ENCODE measurements at regions not wholly inside any gene's neighbourhood (a gene's known extent, or its start where the extent isn't known, plus 50 kb on each side); places are given as distances from the start of the nearest gene placed in this dataset.

DNA sequence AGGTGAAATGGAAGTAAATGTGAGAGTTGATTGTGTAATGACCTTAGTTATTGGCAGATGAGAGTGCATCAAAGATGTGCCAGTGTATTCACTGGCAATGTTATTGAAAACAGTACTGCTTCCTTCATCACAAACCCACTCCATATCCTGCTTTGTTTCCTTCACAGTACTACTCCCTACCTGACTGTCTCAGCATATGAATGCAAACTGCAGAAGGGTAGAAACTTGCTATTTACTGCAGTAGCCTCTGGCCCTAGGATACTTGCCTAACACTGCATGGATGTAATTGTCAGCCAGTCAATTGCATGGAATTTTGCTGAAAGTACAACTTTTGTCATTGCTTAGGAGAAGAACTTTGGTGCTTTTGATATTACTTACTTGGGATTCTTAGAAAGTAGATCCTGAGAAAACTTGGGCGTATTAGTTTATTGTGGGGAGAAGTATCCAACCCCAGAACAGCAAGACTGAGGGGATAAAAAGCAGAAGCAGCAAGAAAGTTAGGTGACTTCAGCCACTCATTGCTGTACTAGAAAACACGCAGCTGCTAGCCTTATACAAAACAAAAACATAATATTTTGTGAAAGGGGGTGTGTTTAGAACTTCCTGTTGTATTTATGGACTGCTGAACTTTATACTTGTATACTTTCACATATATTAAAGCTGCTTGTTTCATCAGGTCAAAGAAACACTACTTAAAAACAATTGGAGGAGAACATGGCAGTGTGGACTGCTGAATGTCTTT is 219.0 kb downstream of the CCNG2 start:
- no peak for DNase-seq

DNA sequence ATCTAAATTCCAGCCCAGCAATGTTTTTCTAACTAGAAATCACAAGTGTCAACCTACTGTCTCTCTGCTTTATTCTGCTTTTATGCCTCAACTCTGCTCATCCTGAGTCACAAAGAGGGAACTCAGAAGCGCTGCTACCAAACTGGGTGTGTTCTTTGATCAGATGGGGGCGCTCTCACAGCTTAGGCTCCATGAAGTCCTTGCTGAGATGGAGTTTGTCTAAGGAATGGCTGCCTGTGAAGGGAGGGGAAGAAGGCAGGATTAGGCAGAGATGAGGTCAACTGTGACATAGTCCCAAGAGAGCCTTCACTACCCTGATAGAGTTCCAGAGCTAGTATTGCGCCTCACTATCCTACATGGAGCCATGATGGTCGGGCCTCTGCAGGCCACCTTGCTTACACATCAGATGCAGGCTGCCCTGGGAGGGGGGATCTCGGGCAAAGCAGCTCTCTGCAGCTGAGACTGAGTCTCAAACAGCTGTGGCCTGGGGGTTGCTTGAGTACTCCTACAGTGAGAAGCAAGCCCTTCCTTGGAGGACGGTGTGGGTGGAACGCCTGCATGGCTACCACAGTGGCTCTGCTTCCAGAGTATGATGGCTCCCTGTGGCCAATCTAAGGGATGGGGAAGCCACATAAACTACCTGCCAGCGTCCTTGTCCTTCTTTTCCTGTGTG is 219.9 kb downstream of the CCNG2 start:
- no peak for DNase-seq

DNA sequence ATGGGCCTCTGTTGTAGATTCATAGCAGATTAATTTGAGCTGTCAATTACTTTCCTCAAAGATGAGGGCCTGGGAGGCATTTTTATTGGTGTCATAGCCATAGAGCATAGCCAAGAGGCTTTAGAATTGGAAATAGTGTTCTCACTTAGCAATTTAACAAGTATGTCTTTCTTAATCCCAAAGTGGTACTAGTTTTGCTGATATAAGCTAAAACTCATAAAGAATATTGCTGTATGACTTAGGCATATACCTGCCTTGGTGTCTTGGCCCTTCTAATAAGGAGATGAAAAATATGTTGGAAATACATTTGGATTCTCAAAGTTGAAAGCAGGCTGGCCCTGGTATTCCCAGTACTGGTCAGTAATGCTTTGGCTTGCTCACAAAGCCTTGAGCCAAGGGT is 221.5 kb upstream of the CXCL13 start:
- DNase-seq: no peak

DNA sequence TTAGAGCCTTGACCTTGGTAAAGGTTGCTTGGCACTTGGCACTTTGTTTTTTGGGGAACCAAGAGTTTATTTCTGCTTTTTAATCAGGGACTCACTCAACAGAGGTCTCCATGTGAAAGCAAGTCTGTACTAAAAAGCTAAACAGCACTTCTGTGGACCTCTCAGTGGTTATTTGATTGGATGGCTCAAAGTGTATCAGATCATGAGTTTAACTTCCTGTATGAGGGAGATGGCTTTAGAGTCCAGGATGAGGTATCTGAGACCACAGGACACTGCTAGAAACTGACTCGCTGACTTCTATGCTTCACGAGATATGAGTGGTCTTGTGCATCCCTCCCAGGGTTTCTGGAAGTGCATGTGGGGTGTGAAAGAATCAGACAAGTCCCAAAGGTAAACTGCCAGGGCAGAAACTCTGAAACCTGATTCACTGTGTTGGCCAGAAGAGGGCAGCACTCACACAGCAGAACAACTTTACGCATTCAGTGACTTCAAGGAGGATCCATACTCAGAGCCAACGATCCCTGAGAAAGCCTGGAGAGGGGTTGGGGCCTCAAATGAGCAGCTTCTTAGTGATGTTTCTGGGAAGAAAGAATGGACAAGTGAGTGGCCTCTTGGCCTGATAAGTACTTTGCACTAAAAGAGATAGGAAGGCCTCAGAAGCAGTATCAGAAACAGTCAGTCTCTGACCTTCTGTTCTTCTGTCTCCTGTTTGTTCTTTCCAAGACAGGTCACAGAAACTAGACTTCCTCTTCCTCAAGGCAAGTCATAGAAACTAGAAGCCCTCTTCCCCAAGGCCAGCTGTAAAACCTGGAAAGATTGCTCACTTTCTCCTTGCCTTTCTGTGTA is 220.3 kb upstream of the CXCL13 start:
- no peak for DNase-seq

DNA sequence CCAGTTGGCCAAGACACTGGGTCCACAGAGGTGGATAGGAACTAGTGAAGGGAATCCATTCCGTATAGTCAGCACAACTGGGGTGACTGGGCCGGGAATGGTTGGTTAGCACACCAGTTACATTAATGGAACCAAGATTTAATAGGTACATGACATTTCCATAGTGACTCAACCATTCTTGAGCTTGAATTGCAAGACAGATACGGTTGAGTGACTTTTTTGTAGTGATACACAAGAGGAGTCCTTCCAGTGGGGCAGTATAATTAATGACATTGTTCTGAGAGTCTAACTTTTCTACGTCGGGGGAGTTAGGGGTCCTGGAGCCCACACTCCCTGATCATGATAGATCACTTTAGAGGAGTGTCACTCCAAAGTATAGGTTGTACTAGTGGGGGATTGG is 211.6 kb upstream of the CXCL13 start:
- no peak for DNase-seq

DNA sequence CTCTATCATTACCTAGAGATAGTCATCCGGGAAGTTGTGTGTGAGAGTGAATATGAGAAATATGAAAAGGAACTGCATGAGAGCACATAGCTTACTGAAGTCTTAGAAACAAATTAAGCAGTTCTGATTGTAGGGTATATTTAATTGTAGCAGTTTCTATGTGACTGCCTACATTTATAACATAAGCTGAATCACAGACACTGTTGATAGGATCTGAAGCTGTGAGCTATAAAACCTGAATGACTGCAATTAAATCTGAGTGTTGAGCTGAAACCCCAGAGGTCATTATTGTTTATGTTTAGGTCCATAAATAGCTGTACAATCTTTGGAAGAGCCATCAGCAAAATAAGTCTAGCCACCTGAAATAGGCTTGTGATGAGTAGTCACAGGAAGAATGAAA is 210.1 kb upstream of the CXCL13 start:
- no peak for DNase-seq

DNA sequence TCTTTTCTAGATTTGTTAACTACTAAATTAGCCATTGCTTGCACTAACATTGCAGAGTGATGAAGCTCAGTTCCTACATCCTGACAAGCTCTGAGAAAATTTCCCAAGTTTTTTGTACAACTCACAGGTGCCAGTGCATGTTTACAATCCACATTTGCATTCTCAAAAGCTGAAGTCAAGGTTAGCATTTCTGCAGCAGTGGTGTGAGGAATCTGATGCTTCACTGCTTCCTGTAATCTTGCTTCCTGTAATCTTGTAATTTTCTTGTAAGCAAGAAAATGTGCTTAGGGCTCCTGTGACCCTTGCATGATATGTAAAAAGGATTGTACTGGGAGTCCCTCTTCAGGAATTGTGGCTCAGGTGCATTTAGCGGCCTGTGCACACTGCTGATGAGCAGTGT is 207.4 kb upstream of the CXCL13 start:
- DNase-seq: no peak

DNA sequence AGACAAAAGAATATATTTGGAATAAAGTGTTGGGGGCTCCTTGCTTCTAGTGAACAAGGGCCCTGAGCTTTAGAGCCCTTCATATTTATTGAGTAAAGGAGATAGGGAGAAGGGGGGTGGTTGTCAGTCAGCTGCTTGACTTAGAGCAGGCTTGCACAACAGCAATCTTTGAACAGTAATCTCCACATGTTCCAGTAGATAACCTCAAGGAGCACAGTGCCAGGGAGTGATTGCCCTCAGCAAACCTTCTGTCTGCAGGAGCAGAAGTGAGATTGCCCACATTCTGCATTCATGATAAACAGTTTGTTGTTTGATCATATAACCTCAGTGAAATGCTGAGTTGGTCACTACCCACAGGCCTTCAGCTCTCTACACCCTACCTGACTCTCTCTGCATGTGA is 205.8 kb upstream of the CXCL13 start:
- no peak for DNase-seq

DNA sequence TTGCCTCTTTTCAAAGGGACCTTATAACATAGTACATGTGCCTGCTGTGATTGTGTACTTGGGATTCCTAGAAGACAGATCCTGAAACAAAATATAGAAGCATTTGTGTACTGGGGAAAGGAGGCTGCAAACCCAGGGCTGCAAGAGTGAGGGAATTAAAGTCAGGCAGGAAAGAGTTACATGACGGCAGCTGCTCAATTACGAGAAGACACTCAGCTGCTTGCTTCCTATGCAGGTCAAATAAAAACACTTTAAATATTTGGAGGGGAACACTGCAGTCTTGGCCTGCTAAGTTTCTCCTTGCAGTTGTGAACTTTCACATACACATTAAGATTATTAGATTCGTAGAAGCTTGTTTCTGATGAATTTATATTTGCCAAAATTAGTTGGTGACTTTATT is 191.9 kb upstream of the CXCL13 start:
- no peak for DNase-seq

DNA sequence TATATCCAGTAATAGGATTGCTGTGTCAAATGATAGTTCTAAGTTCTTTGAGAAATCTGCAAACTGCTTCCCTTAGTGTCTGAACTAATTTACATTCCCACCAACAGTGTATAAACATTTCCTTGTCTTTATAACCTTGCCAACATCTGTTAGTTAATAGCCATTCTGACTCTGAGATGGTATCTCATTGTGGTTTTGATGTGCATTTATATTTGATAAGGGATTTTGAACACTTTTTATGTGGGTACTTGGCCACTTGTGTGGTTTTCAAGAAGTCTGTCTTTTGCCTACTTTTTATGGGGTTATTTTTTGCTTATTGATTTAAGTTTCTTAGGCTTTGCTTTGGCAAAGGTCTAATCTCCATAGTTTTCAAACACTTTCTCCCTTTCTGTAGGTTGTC is 189.9 kb upstream of the CXCL13 start:
- no peak for DNase-seq

DNA sequence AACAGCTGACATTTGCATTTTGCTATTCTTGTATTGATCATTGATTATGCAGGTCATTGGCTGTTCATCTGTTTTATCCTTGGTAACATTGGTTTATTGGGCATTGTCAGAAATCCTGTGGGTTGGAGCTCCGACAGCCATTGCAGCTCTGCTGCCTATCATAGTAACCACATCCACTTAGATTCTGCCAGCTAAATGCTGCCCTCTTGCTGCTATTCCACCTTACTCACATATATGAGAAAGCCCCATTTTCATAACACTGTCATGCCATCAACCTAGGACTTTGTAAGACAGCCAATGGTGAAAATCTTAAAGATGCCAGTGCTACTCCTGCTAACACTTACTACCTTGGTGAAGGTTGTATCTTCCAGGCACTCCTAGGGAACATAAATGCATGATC is 187.3 kb upstream of the CXCL13 start:
- DNase-seq: no peak

DNA sequence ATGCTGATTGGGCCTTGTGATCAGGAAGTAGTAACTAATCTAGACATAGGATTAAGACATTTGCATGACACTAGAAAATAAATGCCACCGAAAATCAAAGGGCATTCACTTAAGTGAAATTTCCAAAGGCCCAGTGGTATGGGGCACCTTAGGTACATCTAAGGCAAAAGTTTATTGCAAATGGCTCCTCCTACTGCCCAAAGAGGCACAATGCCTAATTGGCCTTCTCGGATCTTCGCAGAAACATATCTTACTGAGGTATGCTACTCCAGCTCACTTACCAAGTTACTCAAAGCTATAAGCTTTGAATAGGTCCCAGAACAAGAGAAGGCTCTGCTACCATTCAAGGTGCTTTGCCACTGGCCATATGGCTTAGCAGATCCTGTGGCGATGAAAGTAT is 174.8 kb upstream of the CXCL13 start:
- DNase-seq: no peak

DNA sequence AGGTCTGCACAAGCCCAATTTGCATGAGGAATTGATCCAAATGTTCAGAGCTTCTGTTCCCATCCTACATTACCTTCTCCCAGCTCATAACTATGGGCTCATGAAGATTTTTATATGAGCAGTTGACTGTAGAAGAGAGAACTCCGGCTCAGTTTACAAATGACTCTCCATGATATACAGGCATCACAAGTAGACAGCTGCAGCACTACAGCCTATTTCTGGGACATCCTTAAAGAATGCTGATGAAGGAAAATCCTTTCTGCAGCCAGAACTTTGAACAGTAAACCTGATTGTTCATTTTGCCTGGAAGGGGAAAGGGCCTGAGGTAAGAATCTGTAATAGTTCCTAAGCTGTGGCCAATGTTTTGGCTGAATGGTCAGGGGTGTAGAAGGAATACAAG is 174.1 kb upstream of the CXCL13 start:
- no peak for DNase-seq

DNA sequence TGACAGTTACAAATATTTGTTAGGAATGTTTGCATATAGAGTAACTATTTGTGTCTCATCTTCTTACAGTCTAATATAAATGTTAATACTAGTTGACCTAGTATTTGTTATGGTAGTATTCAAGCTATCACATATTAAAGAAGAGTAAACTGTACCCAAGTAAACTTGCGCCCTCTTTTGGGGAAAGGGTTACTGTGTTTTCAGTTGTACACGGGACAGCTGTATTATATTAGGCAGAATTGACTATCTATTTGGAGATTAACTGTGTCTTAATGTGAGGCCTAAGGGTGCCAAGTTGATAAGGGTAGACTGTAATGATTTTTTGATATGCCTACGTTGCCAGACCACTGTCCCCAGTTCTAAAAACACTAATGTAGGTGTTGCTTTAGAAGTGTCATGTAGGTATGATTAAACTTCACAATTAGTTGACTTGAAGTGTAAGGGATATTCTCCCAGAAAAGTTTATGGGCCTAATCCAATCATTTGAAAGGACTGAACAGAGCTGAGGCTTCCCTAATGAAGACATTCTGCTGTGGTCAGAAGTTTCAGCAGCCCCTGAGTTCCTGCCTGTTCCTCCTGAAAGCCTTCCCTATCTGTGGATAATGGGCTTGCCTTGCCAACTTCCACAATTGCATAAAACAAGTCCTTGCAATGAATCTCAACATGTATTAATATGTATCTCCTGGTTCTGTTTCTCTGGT is 172.8 kb upstream of the CXCL13 start:
- DNase-seq: no peak

DNA sequence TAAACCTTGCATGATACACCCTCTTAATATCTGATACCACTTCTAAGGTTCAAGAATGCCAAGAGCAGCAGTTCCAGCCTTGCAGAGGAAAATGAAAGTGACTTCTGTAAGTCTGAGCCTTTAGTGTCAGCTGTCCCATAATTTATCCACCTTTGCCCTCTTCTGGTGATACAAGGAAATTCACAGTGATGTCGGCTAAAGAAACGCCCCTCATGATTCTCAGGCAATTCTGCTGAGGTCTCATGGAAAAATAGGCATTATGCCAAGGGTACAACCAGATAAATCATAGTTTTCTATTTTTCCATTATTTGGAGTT is 172.2 kb upstream of the CXCL13 start:
- peak; percentile 1 for DNase-seq

DNA sequence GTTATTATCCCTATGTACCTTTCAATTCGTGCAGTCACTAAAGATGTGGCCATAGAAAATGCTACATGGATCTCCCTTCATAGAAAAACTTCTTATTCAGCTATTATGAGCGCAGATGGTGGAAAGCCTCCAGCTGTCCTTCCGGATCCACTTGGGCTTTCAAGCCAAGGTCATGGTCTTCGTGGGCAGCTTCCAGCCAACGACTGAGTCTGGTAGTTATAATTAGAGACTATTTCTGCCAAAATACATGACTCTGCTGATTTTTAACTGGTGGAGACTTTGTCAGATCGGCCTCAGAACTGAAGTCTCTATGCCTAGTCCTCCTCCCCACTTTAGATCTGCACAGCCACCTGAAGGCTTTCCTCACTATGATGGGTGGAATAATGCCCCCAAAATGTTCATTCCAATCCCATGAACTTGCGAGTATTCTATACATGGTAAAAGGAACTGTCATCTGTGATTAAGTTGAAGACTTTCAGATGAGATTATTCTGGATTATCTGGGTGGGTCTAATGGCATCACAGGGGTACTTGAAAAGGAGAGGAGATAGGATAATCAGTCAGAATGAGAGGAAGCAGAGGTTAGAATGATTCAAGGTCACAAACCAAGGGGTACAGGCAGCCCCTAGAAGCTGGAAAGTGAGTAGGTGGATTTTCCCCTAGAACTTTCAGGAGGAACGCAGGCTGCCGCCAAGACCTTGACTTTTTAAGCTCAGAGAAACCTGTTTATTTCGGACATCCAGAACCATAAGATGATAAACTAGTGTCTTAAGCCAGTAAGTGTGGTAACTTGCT is 171.1 kb upstream of the CXCL13 start:
- DNase-seq: no peak

DNA sequence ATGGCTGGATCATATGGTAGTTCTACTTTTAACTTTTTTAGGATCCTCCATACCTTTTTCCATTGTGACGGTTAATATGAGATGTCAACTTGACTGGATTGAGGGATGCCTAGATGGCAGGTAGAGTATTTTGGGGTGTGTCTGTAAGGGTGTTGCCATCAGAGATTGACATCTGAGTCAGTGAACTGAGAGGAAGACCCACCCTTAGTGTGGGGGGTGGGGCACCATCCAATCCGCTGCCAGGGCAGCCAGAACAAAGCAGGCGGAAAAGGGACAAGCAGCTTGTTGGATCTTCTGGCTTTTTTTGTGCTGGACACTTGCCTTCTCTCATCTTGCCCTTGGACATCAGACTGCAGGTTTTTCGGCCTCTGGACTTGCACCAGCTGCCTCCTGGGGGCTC is 168.5 kb upstream of the CXCL13 start:
- no peak for DNase-seq

DNA sequence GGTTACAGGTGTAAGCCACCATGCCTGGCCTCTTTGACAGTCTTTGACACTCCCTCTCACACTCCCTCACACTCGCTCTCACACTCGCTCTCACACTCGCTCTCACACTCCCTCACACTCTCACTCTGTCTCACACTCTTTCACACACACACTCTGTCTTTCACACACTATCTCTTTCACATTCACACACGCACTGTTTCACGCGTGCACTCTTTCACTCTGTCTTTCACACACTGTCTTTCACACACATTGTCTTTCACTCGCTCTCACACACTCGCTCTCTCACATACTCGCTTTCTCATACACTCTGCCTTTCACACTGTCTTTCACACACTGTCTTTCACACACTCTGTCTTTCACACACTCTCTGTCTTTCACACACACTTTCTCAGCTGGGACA is 167.1 kb upstream of the CXCL13 start:
- DNase-seq: no peak

DNA sequence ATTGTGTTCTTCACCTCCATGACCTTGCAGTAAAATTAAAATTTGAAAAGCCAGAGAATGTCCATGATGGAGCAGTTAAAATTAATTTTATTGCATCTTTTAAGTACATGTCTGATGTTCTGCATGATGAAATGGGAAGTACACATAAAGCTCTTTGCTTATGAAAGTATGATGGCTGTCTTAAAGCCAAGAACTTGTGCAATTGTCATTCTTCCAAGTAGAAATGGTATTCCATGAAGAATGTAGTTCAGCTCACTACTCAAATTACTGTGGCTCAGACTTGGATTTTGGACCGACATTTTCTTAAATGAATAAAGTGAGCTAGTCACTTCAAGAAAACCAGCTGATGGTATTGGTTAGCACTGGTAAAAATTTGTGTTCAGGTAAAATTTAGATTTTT is 161.7 kb upstream of the CXCL13 start:
- DNase-seq: no peak

DNA sequence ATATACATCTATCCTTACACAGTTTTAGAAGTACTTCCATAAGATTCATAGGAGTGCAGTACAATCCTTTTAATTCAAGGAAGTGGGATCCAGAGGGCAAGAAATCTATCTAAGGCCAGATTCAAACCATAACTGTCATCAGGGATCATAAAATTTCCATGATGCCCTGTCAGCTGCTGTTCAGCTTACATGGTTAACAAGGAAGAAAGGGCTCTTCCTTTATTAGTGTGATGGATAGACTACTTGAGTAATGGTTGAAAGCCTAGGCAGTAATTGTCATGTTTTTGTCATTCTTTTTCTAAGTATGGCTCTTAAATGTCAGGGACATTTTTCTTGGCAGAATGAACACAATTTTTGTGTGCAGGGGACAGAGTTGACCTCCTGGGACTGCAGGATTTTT is 159.8 kb upstream of the CXCL13 start:
- no peak for DNase-seq

DNA sequence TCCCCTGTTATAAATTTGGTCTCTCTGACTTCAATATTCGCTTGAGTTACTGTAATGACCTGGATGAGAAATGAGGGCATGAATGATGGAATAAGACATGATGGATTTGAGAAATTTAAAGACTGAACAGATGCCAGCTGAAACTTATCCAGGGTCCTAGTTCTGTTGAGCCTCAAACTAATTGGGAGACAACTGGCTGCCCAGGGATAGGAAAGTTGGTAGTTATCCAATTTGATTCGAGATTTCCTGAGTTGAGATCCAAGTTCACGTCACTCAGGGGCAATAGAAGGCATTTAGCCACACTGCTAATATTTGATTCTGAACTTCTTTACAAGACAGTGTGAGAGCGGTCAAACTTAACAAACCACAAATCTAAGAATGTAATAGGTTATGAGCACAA is 159.0 kb upstream of the CXCL13 start:
- no peak for DNase-seq

DNA sequence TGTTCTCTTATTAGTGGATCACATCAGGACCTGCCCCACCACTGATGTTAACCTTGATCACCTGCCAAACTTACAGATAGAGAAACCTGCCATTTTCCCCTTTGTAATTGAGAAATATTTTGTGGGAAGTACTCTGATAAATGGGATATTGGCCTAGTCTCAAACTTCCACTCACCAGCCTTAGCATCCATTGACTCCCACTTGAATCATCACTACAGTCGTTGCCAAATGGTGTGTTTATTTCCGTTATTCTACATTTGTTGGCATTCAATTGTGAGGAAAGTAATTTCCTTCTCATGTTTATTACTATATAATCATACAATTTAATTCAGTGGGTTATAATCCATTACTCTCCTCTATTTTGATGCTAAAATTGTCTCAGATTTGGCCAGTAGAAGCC is 156.4 kb upstream of the CXCL13 start:
- no peak for DNase-seq

DNA sequence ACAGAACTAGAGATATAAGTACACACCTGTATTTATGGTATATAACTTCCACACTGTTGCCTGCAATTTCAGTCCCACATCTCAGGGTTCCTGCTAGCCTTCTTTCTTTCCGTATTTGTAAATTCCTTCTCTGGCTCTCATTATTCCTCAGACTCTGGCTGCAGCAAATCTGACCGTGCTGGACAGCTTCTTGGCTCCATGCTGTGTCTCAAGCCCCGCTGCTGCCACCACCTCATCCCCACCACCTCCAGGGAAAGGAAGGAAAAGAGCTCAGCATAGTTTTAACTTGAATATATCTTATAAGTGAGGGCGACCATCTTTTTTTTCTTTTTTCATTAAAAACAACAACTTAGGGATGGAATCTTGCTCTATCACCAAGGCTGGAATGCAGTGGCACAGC is 155.6 kb upstream of the CXCL13 start:
- DNase-seq: no peak

Data from SIG-M5 (cell line).